ENCODE measurements at regions not wholly inside any gene's neighbourhood (a gene's known extent, or its start where the extent isn't known, plus 50 kb on each side); places are given as distances from the start of the nearest gene placed in this dataset.

- TF ChIP-seq REST (IDR thresholded peaks at IDR 0.05; ENCODE audit: low read depth) (no peak), POLR2AphosphoS5 (IDR thresholded peaks at IDR 0.05; ENCODE audit: low read depth, low read length) (no peak), CTCF (IDR thresholded peaks at IDR 0.05 in 2 of 3, conservative IDR thresholded peaks at IDR 0.05 in 1 of 3; ENCODE audit: borderline replicate concordance in 1 of 3, insufficient read depth in 1 of 3, low read depth in 2 of 3, low read length in 2 of 3) (no peak), SIN3A (IDR thresholded peaks at IDR 0.05; ENCODE audit: low read depth) (no peak), RAD21 (IDR thresholded peaks at IDR 0.05; ENCODE audit: low read depth) (no peak), SP1 (IDR thresholded peaks at IDR 0.05; ENCODE audit: low read depth) (no peak), POLR2A (IDR thresholded peaks at IDR 0.05; ENCODE audit: borderline replicate concordance, extremely low read depth, insufficient read depth, insufficient read length) (no peak), EZH2 (IDR thresholded peaks at IDR 0.05) (no peak), ZBTB33 (IDR thresholded peaks at IDR 0.05; ENCODE audit: extremely low read depth, insufficient replicate concordance, low read length) (no peak)
Measured at GRCh38 chrX:39338583-39338982, 537.3 kb downstream of the MID1IP1 start.

Data from HCT116 (cell line).